Adrenal gland (tissue), 9 donors: ENCODE measurements at regions not wholly inside any gene's neighbourhood (a gene's known extent, or its start where the extent isn't known, plus 50 kb on each side); places are given as distances from the start of the nearest gene placed in this dataset.
"Not testable (repeated sequence)": the region's sequence is repeated elsewhere in the genome, so short reads cannot be mapped to it uniquely, and the experiment has no call there.

Source experiments
- DNase-seq, 7 donors: peaks; one replicate each; pipeline ENCODE4 v3.0.0-alpha.2; 2019 to 2020
- H3K27ac ChIP-seq, 5 donors: fragments of 200-600 bp; sonication (generic) in 4 of 5; 1 replicate in 3 of 5; 2 replicates in 2 of 5; pipeline versions ENCODE4 v1.5.1 to v1.8.0; 2016 to 2020; ENCODE audit warnings: mild to moderate bottlenecking in 1 of 5
- H3K27me3 ChIP-seq: fragments of 200-600 bp; 2 replicates; pipeline ENCODE4 v1.8.0; 2021
- H3K36me3 ChIP-seq, 2 donors: fragments of 200-600 bp; replicated peaks in 1 of 2; 1 replicate in 1 of 2; 2 replicates in 1 of 2; pipeline versions ENCODE4 v1.5.1 to v1.8.0; 2018 to 2022
- H3K4me1 ChIP-seq, 2 donors: fragments of 200-600 bp; replicated peaks in 1 of 2; 1 replicate in 1 of 2; 2 replicates in 1 of 2; pipeline versions ENCODE4 v1.5.1 to v1.8.0; 2018 to 2021
- H3K4me3 ChIP-seq, 4 donors: fragments of 200-600 bp; sonication (generic) in 3 of 4; one replicate each; pipeline ENCODE4 v1.5.1; 2016 to 2018
- H3K9me3 ChIP-seq, 3 donors: fragments of 200-600 bp; sonication (generic) in 1 of 3; replicated peaks in 1 of 3; 1 replicate in 2 of 3; 2 replicates in 1 of 3; pipeline versions ENCODE4 v1.5.1 to v1.8.0; 2016 to 2021
- CTCF ChIP-seq, 6 experiments: fragments of 450-650 bp in 4 of 6; fragments of 200-600 bp in 2 of 6; sonication (generic) in 1 of 6; IDR thresholded peaks; 1 replicate in 5 of 6; 2 replicates in 1 of 6; pipeline versions ENCODE4 v1.5.1 to v1.8.0; 2016 to 2021; ENCODE audit warnings: antibody characterized with exemption in 6 of 6, mild to moderate bottlenecking in 2 of 6, moderate library complexity in 1 of 6
- POLR2A ChIP-seq, 2 donors: fragments of 450-650 bp; IDR thresholded peaks; one replicate each; pipeline ENCODE4 v1.6.1; 2017; ENCODE audit warnings: antibody characterized with exemption in 2 of 2, mild to moderate bottlenecking in 2 of 2, moderate library complexity in 1 of 2
- WGBS, 4 donors: extraction: QIAGEN DNeasy Blood & Tissue Kit in 2 of 4; methylation state at CpG; one replicate each; pipeline versions ENCODE4 v1.1.5 to v1.1.7; 2013 to 2017; 5-methylcytosine and 5-hydroxymethylcytosine counted together
- intact Hi-C, 2 donors: fragments of 100-400 bp; cut with DNase I; formaldehyde crosslinking; loops; one replicate each; pipeline versions ENCODE4 v1.14.1 to v1.15.0; 2022 to 2023
- donor health status: healthy with polysubstance abuse.
- donor health status: Bipolar disorder and iron deficiency.
- donor health status: DM: yes; HTN: yes; CAD: no.
- donor health status: DM: no; HTN: no; CAD: no.
- donor health status: DM: no; HTN: no; CAD: no.

DNA sequence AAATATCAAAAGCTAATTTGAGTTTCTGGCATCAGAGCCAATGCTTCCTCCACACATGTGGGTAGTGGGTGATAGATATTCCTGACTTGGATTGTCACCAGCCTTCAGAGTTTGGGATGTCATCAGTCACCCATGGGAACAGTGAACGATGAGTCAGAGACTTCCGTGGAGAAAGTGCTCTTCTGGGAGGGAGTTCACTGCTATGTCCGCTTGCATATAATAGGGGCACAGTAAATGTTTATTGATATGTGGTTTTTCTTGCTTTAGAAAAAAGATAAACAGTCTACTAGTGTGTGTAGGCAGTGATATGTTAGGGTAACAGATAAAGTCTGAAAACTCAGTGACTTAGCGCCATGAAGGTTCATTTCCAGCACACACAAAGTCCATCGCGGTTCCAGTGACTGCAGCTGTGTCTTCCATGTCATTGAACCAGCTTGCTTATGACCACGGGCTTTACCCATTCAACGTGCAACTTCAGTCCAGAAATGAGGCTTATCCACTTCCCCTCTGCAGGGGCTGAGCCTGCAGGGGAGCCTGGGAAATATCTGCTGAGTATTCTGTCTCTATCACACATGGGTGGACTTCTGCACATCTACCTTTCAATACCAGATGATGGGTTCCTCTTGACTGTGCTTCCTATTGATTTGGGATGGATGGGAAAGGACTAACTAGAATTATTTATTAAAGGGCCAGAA lies 87.7 kb upstream of the WWC2 start:
- TF ChIP-seq POLR2A (IDR thresholded peaks at IDR 0.05) (no peak), CTCF (IDR thresholded peaks at IDR 0.05) (no peak)
- DNase-seq, result no peak
- no peak overlapping the region for H3K4me3 ChIP-seq
- no peaks in the 10 kb centered on the region for H3K36me3 ChIP-seq
- H3K27ac ChIP-seq, result no peak overlapping the region
- H3K27me3 ChIP-seq, result peaks cover 3% of the 10 kb centered on the region
- intact Hi-C loops, result no loop called here
- no peaks in the 10 kb centered on the region for H3K9me3 ChIP-seq
- 59 to 80% (median 72%) methylated on average over 6 to 8 of the region's 8 CpGs for WGBS, 4 donors
- no peaks in the 10 kb centered on the region for H3K4me1 ChIP-seq

DNA sequence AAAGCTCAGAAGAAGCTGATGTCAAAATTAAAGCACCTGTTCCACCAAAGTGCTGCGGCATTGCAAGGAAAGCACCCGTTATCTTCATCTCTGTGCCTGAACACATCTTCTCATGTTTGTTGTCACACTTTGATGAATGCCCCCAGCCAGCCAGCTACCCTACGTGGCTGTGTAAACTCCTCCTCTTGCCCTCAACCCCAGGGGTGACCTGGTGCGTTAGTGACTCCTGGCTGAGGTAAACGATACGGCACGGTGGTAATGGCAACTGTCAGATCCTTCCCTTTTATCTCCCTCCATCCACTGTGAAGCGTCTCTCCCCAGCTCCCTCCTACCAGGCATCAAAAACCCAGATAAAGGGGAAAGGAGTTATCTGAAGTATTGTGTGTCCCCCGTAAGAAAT lies 90.6 kb upstream of the WWC2 start:
- Histone ChIP-seq H3K9me3 (no peaks in the 10 kb centered on the region), H3K4me3 (no peak overlapping the region), H3K27me3 (peaks cover 3% of the 10 kb centered on the region), H3K4me1 (no peaks in the 10 kb centered on the region), H3K36me3 (no peaks in the 10 kb centered on the region), H3K27ac (no peak overlapping the region)
- intact Hi-C loops, result no loop called here
- WGBS, 4 donors, result 22 to 30% (median 28%) methylated on average over 9 of the region's 9 CpGs
- no peak for DNase-seq
- TF ChIP-seq CTCF (IDR thresholded peaks at IDR 0.05) (no peak), POLR2A (IDR thresholded peaks at IDR 0.05) (no peak)

DNA sequence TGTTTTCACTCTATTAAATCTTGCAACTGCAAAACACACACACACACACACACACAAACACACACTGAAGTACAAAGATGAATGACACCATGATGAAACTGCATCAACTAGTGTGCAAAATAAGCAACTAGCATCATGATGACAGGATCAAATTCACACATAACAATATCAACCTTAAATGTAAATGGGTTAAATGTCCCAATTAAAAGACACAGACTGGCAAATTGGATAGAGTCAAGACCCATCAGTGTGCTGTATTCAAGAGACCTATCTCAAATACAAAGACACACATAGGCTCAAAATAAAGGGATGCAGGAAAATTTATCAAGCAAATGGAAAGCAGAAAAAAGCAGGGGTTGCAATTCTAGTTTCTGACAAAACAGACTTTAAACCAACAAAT lies 87.2 kb upstream of the DCTD start:
- H3K4me1 ChIP-seq, H3K9me3 ChIP-seq, H3K27me3 ChIP-seq, H3K36me3 ChIP-seq, H3K4me3 ChIP-seq, DNase-seq, H3K27ac ChIP-seq, intact Hi-C loops: not testable (repeated sequence)

DNA sequence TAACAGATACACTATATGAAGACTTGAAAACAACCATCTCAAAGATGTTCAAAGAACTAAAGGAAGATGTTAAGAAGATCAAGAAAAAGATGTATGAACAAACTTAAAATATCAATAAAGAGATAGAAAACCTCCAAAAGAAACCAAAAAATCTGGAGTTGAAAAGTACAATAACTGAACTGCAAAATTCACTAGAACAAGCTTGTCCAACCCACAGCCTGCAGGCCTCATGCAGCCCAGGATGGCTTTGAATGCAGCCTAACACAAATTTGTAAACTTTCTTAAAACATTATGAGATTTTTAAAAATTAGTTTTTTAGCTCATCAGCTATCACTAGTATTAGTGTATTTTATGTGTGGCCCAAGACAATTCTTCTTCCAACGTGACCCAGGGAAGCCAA lies 77.0 kb upstream of the DCTD start:
- Histone ChIP-seq H3K4me3 (no peak overlapping the region), H3K9me3 (peaks cover 0 to 10% (median 0%) of the 10 kb centered on the region in 3 donors), H3K27me3 (no peaks in the 10 kb centered on the region), H3K4me1 (no peaks in the 10 kb centered on the region), H3K36me3 (no peaks in the 10 kb centered on the region), H3K27ac (no peak overlapping the region)
- intact Hi-C loops, result no loop called here
- 71 to 80% (median 78%) methylated on average over 1 of the region's 1 CpG for WGBS, 4 donors
- no peak for DNase-seq
- TF ChIP-seq CTCF (IDR thresholded peaks at IDR 0.05) (no peak), POLR2A (IDR thresholded peaks at IDR 0.05) (no peak)

DNA sequence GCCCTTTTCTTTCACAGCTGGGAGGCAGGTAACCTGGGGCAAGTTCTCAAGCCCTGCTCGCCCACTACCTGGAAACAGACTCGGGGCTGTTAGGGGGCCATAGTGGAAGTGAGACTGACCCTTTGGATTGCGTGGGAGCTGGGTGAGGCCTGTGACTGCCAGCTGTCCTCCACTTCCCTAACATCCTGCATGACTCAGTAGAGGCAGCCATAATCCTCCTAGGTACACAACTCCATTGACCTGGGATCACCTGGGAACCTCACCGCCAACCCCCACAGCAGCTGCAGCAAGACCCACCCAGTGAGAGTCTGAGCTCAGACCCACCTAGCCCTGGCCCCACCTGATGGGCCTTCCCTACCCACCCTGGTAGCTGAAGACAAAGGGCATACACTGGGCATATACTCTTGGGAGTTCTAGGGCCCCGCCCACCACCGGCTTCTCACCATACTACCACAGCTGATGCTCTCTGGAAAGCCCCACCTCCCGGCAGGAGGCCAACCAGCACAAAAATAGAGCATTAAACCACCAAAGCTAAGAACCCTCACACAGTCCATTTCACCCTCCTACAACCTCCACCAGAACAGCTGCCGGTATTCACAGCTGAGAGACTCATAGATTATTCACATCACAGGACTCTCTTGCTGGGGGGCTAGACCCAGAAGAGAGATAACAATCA lies 61.1 kb upstream of the DCTD start:
- DNase-seq, result no peak
- intact Hi-C loops, result no loop called here
- Histone ChIP-seq H3K9me3 (no peaks in the 10 kb centered on the region), H3K36me3 (no peaks in the 10 kb centered on the region), H3K4me3 (no peak overlapping the region), H3K27me3 (no peaks in the 10 kb centered on the region), H3K27ac (no peak overlapping the region), H3K4me1 (no peaks in the 10 kb centered on the region)
- WGBS, 4 donors, result 89 to 95% (median 91%) methylated on average over 6 to 8 of the region's 8 CpGs
- TF ChIP-seq POLR2A (IDR thresholded peaks at IDR 0.05), result no peak
- TF ChIP-seq CTCF (IDR thresholded peaks at IDR 0.05), result no peak
